Subcutaneous abdominal adipose tissue (tissue), 5 donors: ENCODE measurements at regions not wholly inside any gene's neighbourhood (a gene's known extent, or its start where the extent isn't known, plus 50 kb on each side); places are given as distances from the start of the nearest gene placed in this dataset.

ENCODE experiments used
- H3K27ac ChIP-seq: one replicate; pipeline ENCODE4 v1.7.0; 2013; ENCODE audit warnings: low read depth, mild to moderate bottlenecking, inconsistent platforms, low read length, moderate library complexity
- H3K27me3 ChIP-seq, 5 donors: one replicate each; pipeline ENCODE4 v1.7.0; 2013; ENCODE audit warnings: low read length in 5 of 5, inconsistent platforms in 1 of 5; ENCODE audit not compliant: control insufficient read depth in 5 of 5, insufficient read depth in 4 of 5
- H3K36me3 ChIP-seq, 5 donors: one replicate each; pipeline ENCODE4 v1.7.0; 2013; ENCODE audit warnings: low read length in 5 of 5; ENCODE audit not compliant: control insufficient read depth in 5 of 5, insufficient read depth in 5 of 5
- H3K4me1 ChIP-seq, 5 donors: one replicate each; pipeline ENCODE4 v1.7.0; 2013; ENCODE audit warnings: low read length in 5 of 5, mild to moderate bottlenecking in 3 of 5, moderate library complexity in 1 of 5; ENCODE audit not compliant: control insufficient read depth in 5 of 5, insufficient read depth in 5 of 5
- H3K4me3 ChIP-seq, 5 donors: one replicate each; pipeline ENCODE4 v1.7.0; 2013; ENCODE audit warnings: low read length in 5 of 5, low read depth in 1 of 5
- H3K9ac ChIP-seq, 5 donors: one replicate each; pipeline ENCODE4 v1.7.0; 2013; ENCODE audit warnings: low read length in 5 of 5, mild to moderate bottlenecking in 4 of 5, moderate library complexity in 3 of 5
- H3K9me3 ChIP-seq, 5 donors: one replicate each; pipeline ENCODE4 v1.7.0; 2013; ENCODE audit warnings: low read length in 5 of 5; ENCODE audit not compliant: control insufficient read depth in 5 of 5
- donor health status: healthy.
- donor health status: healthy.
- donor health status: healthy.
- donor health status: healthy.
- donor health status: healthy.

DNA sequence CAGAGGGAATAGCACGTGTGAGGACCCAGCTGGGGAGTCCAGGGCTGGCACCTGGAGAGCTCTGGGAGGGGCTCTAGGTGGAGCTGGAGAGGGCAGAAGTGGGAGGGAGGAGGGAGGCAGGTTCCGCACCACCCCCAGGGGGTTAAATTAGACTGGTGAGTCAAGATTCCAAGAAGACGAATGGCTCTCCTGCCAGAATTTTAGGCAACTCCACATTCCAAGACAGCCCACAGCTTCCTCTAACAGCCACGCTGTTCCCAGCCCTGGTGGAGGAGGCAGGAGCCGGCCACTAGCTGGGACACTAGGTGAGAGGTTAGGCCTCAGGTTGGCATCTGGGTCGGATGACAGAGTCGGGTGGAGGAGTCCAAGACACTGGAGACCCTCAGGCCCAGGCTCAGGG is 60.2 kb downstream of the TFAP2C start:
- Histone ChIP-seq H3K27me3 (peaks cover 0 to 11% (median 7%) of the 10 kb centered on the region in 5 donors), H3K4me3 (no peak overlapping the region), H3K9me3 (no peaks in the 10 kb centered on the region), H3K4me1 (peaks cover 0 to 24% (median 15%) of the 10 kb centered on the region in 5 donors), H3K9ac (no peak overlapping the region), H3K27ac (no peak overlapping the region), H3K36me3 (no peaks in the 10 kb centered on the region)

GRCh38 chr20:56689852-56690485 is 60.9 kb downstream of the TFAP2C start:
- H3K36me3 ChIP-seq: no peaks in the 10 kb centered on the region
- H3K9me3 ChIP-seq: no peaks in the 10 kb centered on the region
- peaks cover 0 to 11% (median 7%) of the 10 kb centered on the region in 5 donors for H3K27me3 ChIP-seq
- no peak overlapping the region for H3K9ac ChIP-seq
- H3K27ac ChIP-seq: no peak overlapping the region
- no peak overlapping the region for H3K4me3 ChIP-seq
- peaks cover 0 to 24% (median 15%) of the 10 kb centered on the region in 5 donors for H3K4me1 ChIP-seq

DNA sequence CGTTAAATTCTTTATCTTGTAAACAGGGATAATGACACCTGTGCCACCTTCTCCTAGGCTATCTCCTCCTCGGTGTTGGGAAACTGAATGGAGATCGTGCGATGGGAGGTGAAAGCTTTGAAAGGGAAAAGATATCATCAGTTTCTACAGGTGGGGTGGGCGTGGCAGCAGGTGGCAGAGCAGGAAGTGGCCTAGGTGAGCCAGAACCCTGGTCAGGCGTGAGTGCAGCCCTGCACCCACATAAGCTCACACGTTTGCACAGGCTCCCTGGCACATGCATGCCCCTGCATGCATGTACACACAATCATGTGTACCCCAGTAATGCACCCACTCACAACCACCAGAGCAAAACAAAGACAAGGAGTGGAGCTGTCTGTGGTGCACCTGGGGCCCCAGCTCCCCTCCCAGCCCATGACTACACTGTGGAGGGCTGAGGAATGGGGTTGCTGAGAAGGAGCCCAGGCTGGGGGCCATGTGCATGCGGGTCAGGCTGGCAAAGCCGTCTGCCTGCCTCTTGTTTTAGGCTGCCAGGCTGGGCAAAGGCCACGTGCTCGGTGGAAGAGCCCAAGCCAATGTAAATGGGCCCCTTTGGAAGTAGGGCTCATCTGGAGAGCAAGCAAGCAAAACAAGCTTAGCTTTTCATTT is 61.5 kb downstream of the TFAP2C start:
- Histone ChIP-seq H3K27me3 (peaks cover 0 to 11% (median 7%) of the 10 kb centered on the region in 5 donors), H3K9ac (no peak overlapping the region), H3K4me1 (peaks cover 0 to 24% (median 15%) of the 10 kb centered on the region in 5 donors), H3K9me3 (no peaks in the 10 kb centered on the region), H3K36me3 (no peaks in the 10 kb centered on the region), H3K4me3 (no peak overlapping the region), H3K27ac (no peak overlapping the region)

- Histone ChIP-seq H3K9me3 (no peaks in the 10 kb centered on the region), H3K4me1 (peaks cover 0 to 24% (median 15%) of the 10 kb centered on the region in 5 donors), H3K27me3 (peaks cover 0 to 11% (median 7%) of the 10 kb centered on the region in 5 donors), H3K36me3 (no peaks in the 10 kb centered on the region), H3K9ac (no peak overlapping the region), H3K4me3 (no peak overlapping the region), H3K27ac (no peak overlapping the region)
These were observed 62.4 kb downstream of the TFAP2C start for GRCh38 chr20:56691325-56691998.

GRCh38 chr20:56693217-56693616 is 64.1 kb downstream of the TFAP2C start:
- no peaks in the 10 kb centered on the region for H3K36me3 ChIP-seq

DNA sequence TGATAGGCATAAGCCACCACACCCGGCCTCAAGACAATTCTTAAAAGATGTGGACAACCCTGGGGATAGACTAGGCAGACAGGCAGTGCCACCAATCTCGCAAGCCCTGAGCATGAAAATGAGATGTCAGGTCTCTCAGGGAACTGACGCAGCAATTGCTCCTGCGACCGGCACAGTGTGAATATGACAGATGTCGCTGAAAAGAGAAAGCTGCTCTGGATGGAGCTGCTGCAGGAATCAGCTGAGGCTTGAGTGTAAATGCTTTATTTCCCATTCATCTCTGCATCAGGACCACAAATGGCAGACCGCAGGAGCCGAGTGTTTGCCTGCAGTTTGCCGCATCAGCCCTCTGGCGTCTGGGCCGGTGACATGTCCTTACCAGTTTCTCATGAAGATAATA is 68.4 kb downstream of the TFAP2C start:
- H3K27ac ChIP-seq: no peak overlapping the region
- H3K4me3 ChIP-seq: no peak overlapping the region
- H3K9me3 ChIP-seq: no peaks in the 10 kb centered on the region
- H3K27me3 ChIP-seq: peaks cover 0 to 8% (median 2%) of the 10 kb centered on the region in 5 donors
- no peaks in the 10 kb centered on the region for H3K4me1 ChIP-seq
- no peaks in the 10 kb centered on the region for H3K36me3 ChIP-seq
- no peak overlapping the region for H3K9ac ChIP-seq

More at GRCh38 chr20:56693217-56693616, 64.1 kb downstream of the TFAP2C start:
- no peak overlapping the region for H3K9ac ChIP-seq
- no peaks in the 10 kb centered on the region for H3K9me3 ChIP-seq
- no peak overlapping the region for H3K27ac ChIP-seq
- H3K4me3 ChIP-seq: no peak overlapping the region
- peaks cover 0 to 24% (median 15%) of the 10 kb centered on the region in 5 donors for H3K4me1 ChIP-seq
- peaks cover 0 to 11% (median 7%) of the 10 kb centered on the region in 5 donors for H3K27me3 ChIP-seq

DNA sequence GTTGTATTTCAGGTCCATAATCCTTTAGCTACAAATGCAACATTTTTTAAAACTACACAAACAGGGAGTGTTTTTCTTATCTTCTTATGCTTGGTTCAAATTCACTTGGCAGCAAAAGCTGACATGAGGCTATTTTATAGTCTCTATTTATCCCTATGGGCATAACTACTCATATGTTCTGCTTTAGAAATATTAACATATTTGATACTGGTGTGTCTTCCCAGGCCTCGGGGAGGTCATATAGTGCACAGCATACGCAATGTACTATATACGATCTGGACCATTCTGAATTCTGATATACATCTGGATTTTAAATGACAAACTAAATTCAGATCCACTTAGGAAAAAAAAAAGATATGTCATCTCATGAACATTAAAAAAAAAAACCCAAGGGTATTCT is 69.2 kb downstream of the TFAP2C start:
- no peaks in the 10 kb centered on the region for H3K36me3 ChIP-seq
- no peak overlapping the region for H3K27ac ChIP-seq
- no peaks in the 10 kb centered on the region for H3K4me1 ChIP-seq
- H3K27me3 ChIP-seq: peaks cover 0 to 8% (median 2%) of the 10 kb centered on the region in 5 donors
- H3K4me3 ChIP-seq: no peak overlapping the region
- no peak overlapping the region for H3K9ac ChIP-seq
- H3K9me3 ChIP-seq: no peaks in the 10 kb centered on the region

DNA sequence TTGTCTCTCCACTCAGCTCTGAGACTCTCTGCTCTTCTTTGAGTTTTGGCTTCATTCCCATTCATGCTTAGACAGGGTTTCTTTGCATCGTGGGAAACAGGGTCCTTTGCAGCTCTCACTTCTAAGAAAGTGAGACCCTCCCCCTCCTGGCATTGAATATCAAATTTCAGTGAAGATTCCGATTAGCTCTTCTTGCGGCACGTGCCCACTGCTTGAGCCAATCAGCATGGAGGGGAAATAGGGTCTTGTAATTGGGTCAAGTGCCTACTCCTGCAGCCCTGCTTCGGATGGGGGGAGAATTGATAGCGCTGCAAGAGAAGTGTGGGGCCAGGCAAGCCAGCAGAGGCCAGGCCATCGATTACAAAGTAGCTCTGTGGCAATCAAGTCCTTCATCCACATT is 69.6 kb downstream of the TFAP2C start:
- H3K4me1 ChIP-seq: no peaks in the 10 kb centered on the region
- no peak overlapping the region for H3K27ac ChIP-seq
- no peak overlapping the region for H3K4me3 ChIP-seq
- H3K9me3 ChIP-seq: no peaks in the 10 kb centered on the region
- H3K27me3 ChIP-seq: peaks cover 0 to 8% (median 4%) of the 10 kb centered on the region in 5 donors
- no peak overlapping the region for H3K9ac ChIP-seq
- no peaks in the 10 kb centered on the region for H3K36me3 ChIP-seq

DNA sequence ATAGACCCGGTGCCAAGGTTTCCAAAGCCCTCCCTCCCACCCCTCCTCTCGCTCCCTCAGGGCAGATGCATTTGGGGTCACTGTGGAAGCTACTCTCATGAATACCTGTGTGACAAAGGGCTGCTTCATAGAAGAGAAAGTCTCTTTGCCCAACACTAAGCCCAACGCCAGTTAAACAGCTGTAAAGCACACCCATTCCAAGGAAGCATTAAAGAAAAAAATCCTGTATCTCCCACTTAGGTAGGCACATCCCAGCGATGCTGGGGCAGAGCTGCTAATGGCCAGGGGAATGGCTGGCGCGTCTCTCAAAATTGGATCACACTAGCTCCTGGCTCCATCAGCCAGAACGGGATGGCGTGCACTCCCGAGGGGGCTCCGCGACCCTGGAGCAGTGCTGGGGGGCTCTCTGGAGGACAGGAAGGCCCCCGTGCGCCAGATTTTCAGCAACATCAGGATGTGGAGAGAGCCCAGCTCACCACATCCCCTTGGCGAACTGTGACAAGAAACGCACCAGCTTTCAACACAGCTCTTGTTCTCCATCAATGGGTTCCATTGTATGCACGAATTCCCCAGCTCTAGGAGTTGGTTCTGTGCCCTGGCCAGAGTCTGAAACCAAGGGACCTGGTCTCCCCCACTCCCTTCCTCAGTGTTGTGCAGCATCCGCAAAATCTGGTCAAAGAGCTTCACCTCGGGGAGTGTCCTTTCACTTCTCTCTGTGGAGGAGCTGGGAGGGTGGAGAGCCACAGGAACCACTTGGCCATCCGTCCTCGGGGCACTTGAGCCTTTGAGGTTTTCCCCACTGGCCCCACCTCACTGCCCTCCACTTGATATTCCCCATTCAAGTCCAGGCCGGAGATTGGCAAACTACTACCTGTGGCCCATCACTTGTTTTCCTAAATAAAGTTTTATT is 74.1 kb downstream of the TFAP2C start:
- Histone ChIP-seq H3K4me3 (no peak overlapping the region), H3K9me3 (no peaks in the 10 kb centered on the region), H3K36me3 (no peaks in the 10 kb centered on the region), H3K9ac (no peak overlapping the region), H3K4me1 (no peaks in the 10 kb centered on the region), H3K27ac (no peak overlapping the region), H3K27me3 (peaks cover 0 to 13% (median 4%) of the 10 kb centered on the region in 5 donors)
